Ishikawa (cell line): ENCODE measurements at regions not wholly inside any gene's neighbourhood (a gene's known extent, or its start where the extent isn't known, plus 50 kb on each side); places are given as distances from the start of the nearest gene placed in this dataset.
A peak's percentile ranks its signal among the peaks of the same experiment; 100 is the strongest.

Experiments used
- CEBPB ChIP-seq: IDR thresholded peaks from 2 replicates; pipeline ENCODE4 v1.6.1; 2012
- CREB1 ChIP-seq: IDR thresholded peaks from 2 replicates; pipeline ENCODE4 v1.6.1; 2012; ENCODE audit warnings: low read depth
- EGR1 ChIP-seq: IDR thresholded peaks from 2 replicates; pipeline ENCODE4 v1.6.1; 2012
- EP300 ChIP-seq: IDR thresholded peaks from 2 replicates; pipeline ENCODE4 v1.6.1; 2012; ENCODE audit warnings: borderline replicate concordance
- FOXM1 ChIP-seq: IDR thresholded peaks from 2 replicates; pipeline ENCODE4 v1.6.1; 2012; ENCODE audit warnings: low read depth, borderline replicate concordance
- NFIC ChIP-seq: IDR thresholded peaks from 2 replicates; pipeline ENCODE4 v1.6.1; 2012
- RAD21 ChIP-seq: IDR thresholded peaks from 2 replicates; pipeline ENCODE4 v1.6.1; 2012; ENCODE audit warnings: low read depth
- TAF1 ChIP-seq: IDR thresholded peaks from 2 replicates; pipeline ENCODE4 v1.6.1; 2012; ENCODE audit warnings: low read depth, mild to moderate bottlenecking
- TCF12 ChIP-seq: IDR thresholded peaks from 2 replicates; pipeline ENCODE4 v1.6.1; 2012; ENCODE audit warnings: low read depth
- TEAD4 ChIP-seq: IDR thresholded peaks from 2 replicates; pipeline ENCODE4 v1.6.1; 2012
- YY1 ChIP-seq: IDR thresholded peaks from 2 replicates; pipeline ENCODE4 v1.6.1; 2012; ENCODE audit warnings: low read depth
- ZBTB7A ChIP-seq: IDR thresholded peaks from 2 replicates; pipeline ENCODE4 v1.6.1; 2012; ENCODE audit warnings: low read depth
- TF ChIP-seq, protein P1 (sequence below): IDR thresholded peaks from 2 replicates; pipeline ENCODE4 v1.6.1; 2012
- TF ChIP-seq, protein P2 (sequence below): IDR thresholded peaks from 2 replicates; pipeline ENCODE4 v1.6.1; 2012; ENCODE audit warnings: low read depth, mild to moderate bottlenecking
- TF ChIP-seq, protein P3 (sequence below): IDR thresholded peaks from 2 replicates; pipeline ENCODE4 v1.6.1; 2012

DNA sequence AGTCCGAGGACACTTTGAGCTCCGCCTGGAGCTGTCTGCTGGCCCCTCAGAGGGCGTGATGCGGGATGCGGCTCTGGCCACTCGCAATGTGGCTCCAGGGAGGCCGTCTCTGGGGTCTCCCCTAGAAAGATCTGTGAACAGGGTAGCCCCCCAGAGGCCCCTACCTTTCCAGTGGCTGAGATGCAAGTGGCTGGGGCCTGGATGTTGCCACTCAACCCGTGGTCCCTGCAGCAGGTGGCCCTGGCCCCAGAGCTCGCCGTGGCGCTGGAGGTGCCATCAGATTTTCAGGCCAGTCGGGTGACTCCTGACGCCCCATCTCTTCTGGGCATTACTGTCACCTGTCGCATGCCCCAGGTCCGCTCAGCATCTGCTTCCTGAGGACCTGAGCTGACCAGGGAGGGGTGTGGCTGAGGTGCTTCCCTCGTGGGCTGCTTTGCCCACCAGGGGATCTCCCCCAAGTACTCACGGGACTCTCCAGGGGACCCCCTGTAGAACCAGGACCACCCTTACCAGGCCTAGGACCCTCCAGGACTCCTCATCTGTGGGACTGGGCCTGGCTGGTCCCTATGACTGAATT lies 102.1 kb upstream of the LRPAP1 start:
- no peak for TF ChIP-seq YY1
- no peak for TF ChIP-seq TAF1
- TF ChIP-seq ZBTB7A, result no peak
- TF ChIP-seq TEAD4, result no peak
- no peak for TF ChIP-seq FOXM1
- TF ChIP-seq, protein P1, sequence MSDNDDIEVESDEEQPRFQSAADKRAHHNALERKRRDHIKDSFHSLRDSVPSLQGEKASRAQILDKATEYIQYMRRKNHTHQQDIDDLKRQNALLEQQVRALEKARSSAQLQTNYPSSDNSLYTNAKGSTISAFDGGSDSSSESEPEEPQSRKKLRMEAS, result no peak
- TF ChIP-seq EGR1, result no peak
- TF ChIP-seq, protein P2, sequence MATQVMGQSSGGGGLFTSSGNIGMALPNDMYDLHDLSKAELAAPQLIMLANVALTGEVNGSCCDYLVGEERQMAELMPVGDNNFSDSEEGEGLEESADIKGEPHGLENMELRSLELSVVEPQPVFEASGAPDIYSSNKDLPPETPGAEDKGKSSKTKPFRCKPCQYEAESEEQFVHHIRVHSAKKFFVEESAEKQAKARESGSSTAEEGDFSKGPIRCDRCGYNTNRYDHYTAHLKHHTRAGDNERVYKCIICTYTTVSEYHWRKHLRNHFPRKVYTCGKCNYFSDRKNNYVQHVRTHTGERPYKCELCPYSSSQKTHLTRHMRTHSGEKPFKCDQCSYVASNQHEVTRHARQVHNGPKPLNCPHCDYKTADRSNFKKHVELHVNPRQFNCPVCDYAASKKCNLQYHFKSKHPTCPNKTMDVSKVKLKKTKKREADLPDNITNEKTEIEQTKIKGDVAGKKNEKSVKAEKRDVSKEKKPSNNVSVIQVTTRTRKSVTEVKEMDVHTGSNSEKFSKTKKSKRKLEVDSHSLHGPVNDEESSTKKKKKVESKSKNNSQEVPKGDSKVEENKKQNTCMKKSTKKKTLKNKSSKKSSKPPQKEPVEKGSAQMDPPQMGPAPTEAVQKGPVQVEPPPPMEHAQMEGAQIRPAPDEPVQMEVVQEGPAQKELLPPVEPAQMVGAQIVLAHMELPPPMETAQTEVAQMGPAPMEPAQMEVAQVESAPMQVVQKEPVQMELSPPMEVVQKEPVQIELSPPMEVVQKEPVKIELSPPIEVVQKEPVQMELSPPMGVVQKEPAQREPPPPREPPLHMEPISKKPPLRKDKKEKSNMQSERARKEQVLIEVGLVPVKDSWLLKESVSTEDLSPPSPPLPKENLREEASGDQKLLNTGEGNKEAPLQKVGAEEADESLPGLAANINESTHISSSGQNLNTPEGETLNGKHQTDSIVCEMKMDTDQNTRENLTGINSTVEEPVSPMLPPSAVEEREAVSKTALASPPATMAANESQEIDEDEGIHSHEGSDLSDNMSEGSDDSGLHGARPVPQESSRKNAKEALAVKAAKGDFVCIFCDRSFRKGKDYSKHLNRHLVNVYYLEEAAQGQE, result no peak
- no peak for TF ChIP-seq RAD21
- TF ChIP-seq NFIC, result no peak
- TF ChIP-seq CREB1, result no peak
- no peak for TF ChIP-seq CEBPB
- TF ChIP-seq, protein P3, sequence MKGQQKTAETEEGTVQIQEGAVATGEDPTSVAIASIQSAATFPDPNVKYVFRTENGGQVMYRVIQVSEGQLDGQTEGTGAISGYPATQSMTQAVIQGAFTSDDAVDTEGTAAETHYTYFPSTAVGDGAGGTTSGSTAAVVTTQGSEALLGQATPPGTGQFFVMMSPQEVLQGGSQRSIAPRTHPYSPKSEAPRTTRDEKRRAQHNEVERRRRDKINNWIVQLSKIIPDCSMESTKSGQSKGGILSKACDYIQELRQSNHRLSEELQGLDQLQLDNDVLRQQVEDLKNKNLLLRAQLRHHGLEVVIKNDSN, result no peak
- TF ChIP-seq EP300, result no peak
- no peak for TF ChIP-seq TCF12

DNA sequence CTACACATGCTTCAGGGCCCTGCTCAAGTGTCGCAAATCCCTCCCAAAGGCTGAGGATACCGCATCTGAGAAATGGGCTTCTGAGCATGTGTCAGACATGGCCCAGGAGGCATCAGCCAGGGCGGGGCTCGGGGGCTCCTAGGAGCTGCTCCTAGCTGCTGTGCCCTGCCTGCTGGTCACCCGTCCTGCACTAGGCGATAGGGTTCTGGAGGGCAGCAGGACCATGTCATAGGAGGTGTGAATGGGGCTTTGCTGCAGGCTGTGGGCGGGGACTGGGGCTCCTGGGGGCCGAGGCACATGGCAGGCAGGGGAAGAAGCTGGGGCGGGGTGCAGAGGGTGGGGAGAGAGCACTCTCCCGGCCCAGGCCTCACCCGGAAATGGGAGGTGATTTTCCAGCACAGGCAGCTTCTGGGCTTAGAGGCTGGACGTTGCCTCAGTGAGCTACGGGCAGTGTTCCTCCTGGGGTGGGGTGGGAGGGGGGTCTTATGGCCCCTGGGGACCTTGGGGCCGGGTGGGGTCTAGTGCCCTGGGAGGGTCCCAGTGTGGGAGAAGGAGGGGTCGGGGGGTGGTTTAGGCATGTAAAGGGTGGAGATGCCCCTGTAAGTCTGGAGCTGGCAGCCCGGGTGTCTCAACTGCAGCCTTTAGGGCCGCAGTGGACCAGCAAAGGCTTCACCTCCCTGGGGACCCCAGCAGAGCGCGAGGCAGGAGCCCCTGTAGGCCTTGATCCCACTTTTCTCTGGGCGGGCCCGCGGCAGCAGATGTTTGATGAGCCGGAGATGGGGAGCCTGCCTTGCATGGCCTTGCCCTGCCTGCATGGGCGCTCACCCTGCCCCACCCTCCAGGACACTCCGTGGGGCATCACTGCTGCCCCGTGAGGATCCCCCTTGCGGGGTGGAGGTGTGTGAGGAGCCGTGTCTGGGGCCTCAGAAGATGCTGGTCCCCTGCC lies 98.6 kb upstream of the LRPAP1 start:
- TF ChIP-seq, protein P2, result no peak
- TF ChIP-seq, protein P1, result 0 out of 2 replicates have a peak, but pooled peaks have one; percentile 23

DNA sequence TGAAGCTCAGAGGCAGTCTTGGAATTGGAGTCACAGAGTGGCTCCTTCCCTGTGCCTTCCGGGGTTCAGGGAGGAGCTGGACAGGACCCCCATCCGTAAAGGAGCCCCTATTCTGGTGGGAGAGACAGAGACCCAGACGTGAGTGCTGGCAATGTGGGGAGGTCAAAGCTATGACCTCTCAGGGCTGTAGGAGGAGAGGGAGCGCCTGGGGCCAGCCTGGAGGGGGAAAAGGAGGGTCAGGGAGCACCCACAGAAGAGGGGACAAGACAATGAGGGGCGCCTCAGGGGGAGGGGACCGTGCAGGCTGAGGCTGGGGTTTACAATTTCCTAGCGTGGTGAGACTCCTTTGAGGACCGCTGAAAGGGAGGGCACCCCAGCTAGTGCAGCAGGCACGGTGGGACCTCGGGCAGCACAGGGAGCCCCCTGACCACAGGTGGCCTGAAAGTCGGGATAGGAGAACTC lies 97.9 kb upstream of the LRPAP1 start:
- no peak for TF ChIP-seq NFIC
- TF ChIP-seq FOXM1, result no peak
- TF ChIP-seq YY1, result no peak
- TF ChIP-seq, protein P2, result no peak
- TF ChIP-seq EP300, result no peak
- TF ChIP-seq RAD21, result no peak
- TF ChIP-seq CREB1, result no peak
- TF ChIP-seq, protein P3, result no peak
- TF ChIP-seq ZBTB7A, result no peak
- no peak for TF ChIP-seq TAF1
- TF ChIP-seq EGR1, result no peak
- no peak for TF ChIP-seq CEBPB
- no peak for TF ChIP-seq TEAD4

DNA sequence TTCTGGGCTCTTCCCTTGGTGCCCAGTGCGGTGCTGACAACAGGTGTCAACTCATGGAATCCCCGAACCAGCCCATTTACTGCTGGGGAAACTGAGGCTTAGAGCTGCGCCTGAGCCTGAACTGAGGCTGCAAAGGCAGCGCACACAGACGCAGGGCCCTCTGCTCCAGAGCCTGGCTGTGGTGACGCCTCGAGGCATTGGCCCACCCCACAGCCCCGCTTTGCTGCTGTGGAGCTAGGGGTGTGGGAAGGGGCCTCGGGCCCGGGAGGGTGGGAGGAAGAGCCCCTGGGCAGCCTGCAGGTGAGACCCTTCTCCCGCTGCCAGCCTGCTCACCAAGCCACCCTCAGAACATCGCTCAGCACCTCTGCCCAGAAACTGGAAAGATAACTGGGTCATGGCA lies 97.4 kb upstream of the LRPAP1 start:
- TF ChIP-seq TEAD4, result no peak

DNA sequence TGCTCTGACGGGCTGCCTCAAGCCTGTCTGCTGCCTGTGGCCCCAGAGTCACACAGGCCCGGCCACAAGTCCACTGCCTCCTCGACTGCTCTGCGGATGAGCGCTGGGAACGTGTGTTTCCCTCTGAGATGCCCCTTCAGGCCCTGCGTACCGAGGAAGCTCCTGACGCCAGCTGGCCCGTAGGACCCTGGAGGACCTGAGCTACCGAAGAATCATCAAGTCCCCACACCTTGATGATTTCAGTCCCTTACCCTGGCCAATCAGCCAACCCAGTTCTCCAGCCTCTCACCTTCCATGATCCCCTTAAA lies 96.6 kb upstream of the LRPAP1 start:
- TF ChIP-seq TAF1, result no peak
- TF ChIP-seq TCF12, result no peak
- TF ChIP-seq RAD21, result no peak
- TF ChIP-seq CEBPB, result no peak
- TF ChIP-seq, protein P2, result no peak
- TF ChIP-seq FOXM1, result no peak
- no peak for TF ChIP-seq YY1
- TF ChIP-seq TEAD4, result no peak
- TF ChIP-seq NFIC, result no peak
